GM23338 (cell line): ENCODE measurements at regions not wholly inside any gene's neighbourhood (a gene's known extent, or its start where the extent isn't known, plus 50 kb on each side); places are given as distances from the start of the nearest gene placed in this dataset.

Experiments used
- CREB1 ChIP-seq: fragments of 250-450 bp; sonication (Bioruptor Pico); IDR thresholded peaks from 2 replicates; pipeline ENCODE4 v1.5.0; 2020; ENCODE audit warnings: low read depth, mild to moderate bottlenecking, moderate library complexity
- CTCF ChIP-seq, 2 experiments: fragments of 200-600 bp in 1 of 2; sonication (generic) in 1 of 2; conservative IDR thresholded peaks; 2 replicates each; pipeline versions ENCODE4 v1.5.1 to v1.6.1; 2016 to 2017; ENCODE audit warnings: antibody characterized with exemption in 2 of 2, low read depth in 2 of 2, mild to moderate bottlenecking in 2 of 2, moderate library complexity in 1 of 2
- EZH2 ChIP-seq: fragments of 200-600 bp; sonication (generic); IDR thresholded peaks from one replicate; pipeline ENCODE4 v1.8.0; 2017; ENCODE audit warnings: antibody characterized with exemption, mild to moderate bottlenecking, low read depth; ENCODE audit not compliant: unreplicated experiment
- EZH2phosphoT487 ChIP-seq: fragments of 200-600 bp; sonication (generic); IDR thresholded peaks from one replicate; pipeline ENCODE4 v1.8.1; 2018; ENCODE audit warnings: antibody characterized with exemption; ENCODE audit not compliant: unreplicated experiment
- JUNB ChIP-seq: IDR thresholded peaks from one replicate; pipeline ENCODE4 v1.6.1; 2016; ENCODE audit warnings: antibody characterized with exemption; ENCODE audit not compliant: unreplicated experiment
- NANOG ChIP-seq: IDR thresholded peaks from 2 replicates; pipeline ENCODE4 v1.6.1; 2016; ENCODE audit warnings: antibody characterized with exemption, borderline replicate concordance
- POLR2AphosphoS5 ChIP-seq: IDR thresholded peaks from 2 replicates; pipeline ENCODE4 v1.6.1; 2016; ENCODE audit warnings: antibody characterized with exemption, low read depth
- REST ChIP-seq: IDR thresholded peaks from one replicate; pipeline ENCODE4 v1.6.1; 2018; ENCODE audit warnings: antibody characterized with exemption; ENCODE audit not compliant: unreplicated experiment
- STAT1 ChIP-seq: IDR thresholded peaks from one replicate; pipeline ENCODE4 v1.6.1; 2016; ENCODE audit warnings: antibody characterized with exemption; ENCODE audit not compliant: unreplicated experiment
- ZNF114 ChIP-seq: fragments of 250-450 bp; sonication (Bioruptor Pico); IDR thresholded peaks from 2 replicates; pipeline ENCODE4 v1.5.0; 2020; ENCODE audit warnings: mild to moderate bottlenecking, moderate library complexity
- ZNF331 ChIP-seq: fragments of 250-450 bp; sonication (Bioruptor Pico); IDR thresholded peaks from 2 replicates; pipeline ENCODE4 v1.5.0; 2020; ENCODE audit warnings: low read depth, mild to moderate bottlenecking, moderate library complexity
- ZNF462 ChIP-seq: fragments of 250-450 bp; sonication (Bioruptor Pico); IDR thresholded peaks from 2 replicates; pipeline ENCODE4 v1.5.0; 2020; ENCODE audit warnings: mild to moderate bottlenecking, moderate library complexity
- TF ChIP-seq, protein P1 (sequence below): IDR thresholded peaks from 2 replicates; pipeline ENCODE4 v1.6.1; 2016; ENCODE audit warnings: antibody characterized with exemption

GRCh38 chrY:19567051-19567921 is 177.2 kb downstream of the KDM5D start:
- TF ChIP-seq CTCF (conservative IDR thresholded peaks at IDR 0.05; ENCODE audit: low read depth in 2 of 2) (no peak), ZNF331 (CRISPR knock-in tag) (no peak), EZH2 (no peak), EZH2phosphoT487 (no peak), POLR2AphosphoS5 (peak; percentile 66), REST (no peak), JUNB (no peak), ZNF114 (CRISPR knock-in tag) (no peak), CREB1 (no peak), NANOG (no peak), ZNF462 (CRISPR knock-in tag) (no peak), STAT1 (no peak)
- TF ChIP-seq, protein P1, sequence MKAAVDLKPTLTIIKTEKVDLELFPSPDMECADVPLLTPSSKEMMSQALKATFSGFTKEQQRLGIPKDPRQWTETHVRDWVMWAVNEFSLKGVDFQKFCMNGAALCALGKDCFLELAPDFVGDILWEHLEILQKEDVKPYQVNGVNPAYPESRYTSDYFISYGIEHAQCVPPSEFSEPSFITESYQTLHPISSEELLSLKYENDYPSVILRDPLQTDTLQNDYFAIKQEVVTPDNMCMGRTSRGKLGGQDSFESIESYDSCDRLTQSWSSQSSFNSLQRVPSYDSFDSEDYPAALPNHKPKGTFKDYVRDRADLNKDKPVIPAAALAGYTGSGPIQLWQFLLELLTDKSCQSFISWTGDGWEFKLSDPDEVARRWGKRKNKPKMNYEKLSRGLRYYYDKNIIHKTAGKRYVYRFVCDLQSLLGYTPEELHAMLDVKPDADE: no peak
